Psoas muscle (tissue), 7 donors: ENCODE measurements at regions not wholly inside any gene's neighbourhood (a gene's known extent, or its start where the extent isn't known, plus 50 kb on each side); places are given as distances from the start of the nearest gene placed in this dataset.

Experiments
- ATAC-seq, 4 donors: fragments of 200-7000 bp; cut with Tn5 transposase; one replicate each; pipeline ENCODE4 v1.9.1; 2020; ENCODE audit warnings: moderate library complexity in 3 of 4, mild to moderate bottlenecking in 2 of 4
- DNase-seq, 2 donors: peaks; one replicate each; pipeline ENCODE4 v3.0.0-alpha.2; 2020
- H3K27ac ChIP-seq: fragments of 200-600 bp; one replicate; pipeline ENCODE4 v1.8.0; 2022
- H3K27me3 ChIP-seq, 3 donors: fragments of 200-600 bp in 1 of 3; one replicate each; pipeline versions ENCODE4 v1.6.1 to v1.8.0; 2013 to 2022; ENCODE audit warnings: low read length in 2 of 3, mild to moderate bottlenecking in 2 of 3, moderate library complexity in 1 of 3; ENCODE audit not compliant: insufficient read depth in 3 of 3
- H3K36me3 ChIP-seq, 2 donors: fragments of 200-600 bp in 1 of 2; one replicate each; pipeline versions ENCODE4 v1.6.1 to v1.8.0; 2013 to 2022; ENCODE audit warnings: low read depth in 1 of 2, mild to moderate bottlenecking in 1 of 2, moderate library complexity in 1 of 2; ENCODE audit not compliant: insufficient read depth in 1 of 2
- H3K4me1 ChIP-seq: fragments of 200-600 bp; one replicate; pipeline ENCODE4 v1.8.0; 2022
- H3K4me3 ChIP-seq: fragments of 200-600 bp; one replicate; pipeline ENCODE4 v1.8.0; 2022; ENCODE audit warnings: mild to moderate bottlenecking
- H3K9me3 ChIP-seq: fragments of 200-600 bp; one replicate; pipeline ENCODE4 v1.8.0; 2022
- WGBS, 3 donors: extraction: QIAGEN DNeasy Blood & Tissue Kit; methylation state at CpG; one replicate each; pipeline versions ENCODE4 v1.1.6 to v1.1.7; 2013; 5-methylcytosine and 5-hydroxymethylcytosine counted together
- intact Hi-C, 2 donors: fragments of 100-400 bp; cut with DNase I; formaldehyde crosslinking; loops; one replicate each; pipeline versions ENCODE4 v1.11.0 to v1.14.2; 2022
- TF ChIP-seq, protein P1 (sequence below): fragments of 200-600 bp; IDR thresholded peaks from one replicate; pipeline ENCODE4 v1.8.0; 2022; ENCODE audit warnings: antibody characterized with exemption
- donor health status: healthy with polysubstance abuse.
- donor health status: DM: no; HTN: no; CAD: no; lungs with moderate emphysema.
- donor health status: Bipolar disorder and iron deficiency.
- donor health status: healthy.
- donor health status: DM: yes; HTN: yes; CAD: no.
- donor health status: DM: no; HTN: no; CAD: no.
- donor health status: DM: yes; HTN: yes; CAD: no.

GRCh38 chr6:165205632-165206031, 103.8 kb downstream of the C6orf118 start:
- Histone ChIP-seq H3K9me3 (no peaks in the 10 kb centered on the region), H3K4me3 (no peak overlapping the region), H3K27me3 (no peaks in the 10 kb centered on the region), H3K27ac (no peak overlapping the region), H3K4me1 (no peaks in the 10 kb centered on the region), H3K36me3 (no peaks in the 10 kb centered on the region)
- no peak for ATAC-seq
- WGBS, 3 donors = 77 to 94% (median 88%) methylated on average over 2 of the region's 2 CpGs
- TF ChIP-seq, protein P1, sequence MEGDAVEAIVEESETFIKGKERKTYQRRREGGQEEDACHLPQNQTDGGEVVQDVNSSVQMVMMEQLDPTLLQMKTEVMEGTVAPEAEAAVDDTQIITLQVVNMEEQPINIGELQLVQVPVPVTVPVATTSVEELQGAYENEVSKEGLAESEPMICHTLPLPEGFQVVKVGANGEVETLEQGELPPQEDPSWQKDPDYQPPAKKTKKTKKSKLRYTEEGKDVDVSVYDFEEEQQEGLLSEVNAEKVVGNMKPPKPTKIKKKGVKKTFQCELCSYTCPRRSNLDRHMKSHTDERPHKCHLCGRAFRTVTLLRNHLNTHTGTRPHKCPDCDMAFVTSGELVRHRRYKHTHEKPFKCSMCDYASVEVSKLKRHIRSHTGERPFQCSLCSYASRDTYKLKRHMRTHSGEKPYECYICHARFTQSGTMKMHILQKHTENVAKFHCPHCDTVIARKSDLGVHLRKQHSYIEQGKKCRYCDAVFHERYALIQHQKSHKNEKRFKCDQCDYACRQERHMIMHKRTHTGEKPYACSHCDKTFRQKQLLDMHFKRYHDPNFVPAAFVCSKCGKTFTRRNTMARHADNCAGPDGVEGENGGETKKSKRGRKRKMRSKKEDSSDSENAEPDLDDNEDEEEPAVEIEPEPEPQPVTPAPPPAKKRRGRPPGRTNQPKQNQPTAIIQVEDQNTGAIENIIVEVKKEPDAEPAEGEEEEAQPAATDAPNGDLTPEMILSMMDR = no peak
- intact Hi-C loops = no loop called here
- DNase-seq = no peak

DNA sequence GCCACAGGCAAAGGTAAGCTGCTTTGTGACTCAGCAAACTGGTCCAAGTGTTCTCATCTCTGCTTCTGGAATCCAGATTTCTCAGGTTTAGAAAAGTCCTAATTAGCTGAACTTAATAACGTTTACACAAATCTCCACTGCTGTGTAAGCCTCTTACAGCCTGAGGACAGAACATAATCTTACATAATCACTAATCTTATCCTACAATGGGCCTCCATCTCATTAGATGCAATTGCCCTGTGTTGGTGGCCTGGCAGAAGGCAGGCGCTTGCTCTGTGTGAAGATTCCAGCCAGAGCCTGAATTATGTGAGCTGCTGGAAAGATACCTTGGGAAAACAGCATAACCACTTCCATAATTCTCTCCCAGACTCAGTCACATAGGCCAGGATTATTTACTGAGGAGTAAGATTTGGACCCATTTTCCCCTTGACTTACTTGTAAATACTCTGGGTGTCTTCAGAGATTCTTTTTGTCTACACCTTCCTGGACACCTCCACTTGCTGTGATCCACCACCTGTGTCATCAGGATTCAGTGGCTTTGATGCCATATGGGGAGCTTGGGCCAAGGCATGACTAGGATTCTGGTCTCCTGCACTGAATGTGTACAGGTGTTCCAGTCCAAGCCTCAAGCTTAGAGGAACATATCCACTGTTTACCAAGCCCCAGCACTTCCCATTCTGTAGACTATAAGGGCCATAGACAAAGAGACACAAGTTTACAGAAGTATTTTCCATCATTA, 104.4 kb downstream of the C6orf118 start:
- Histone ChIP-seq H3K4me1 (no peaks in the 10 kb centered on the region), H3K4me3 (no peak overlapping the region), H3K9me3 (no peaks in the 10 kb centered on the region), H3K27me3 (no peaks in the 10 kb centered on the region), H3K36me3 (no peaks in the 10 kb centered on the region), H3K27ac (no peak overlapping the region)
- 64 to 84% (median 79%) methylated on average over 2 of the region's 2 CpGs for WGBS, 3 donors
- intact Hi-C loops = no loop called here
- DNase-seq (no peak), ATAC-seq (no peak)
- TF ChIP-seq, protein P1 = no peak

GRCh38 chr6:165200178-165200577, 109.2 kb downstream of the C6orf118 start:
- intact Hi-C loops = no loop called here
- Histone ChIP-seq H3K4me1 (no peaks in the 10 kb centered on the region), H3K27me3 (no peaks in the 10 kb centered on the region), H3K9me3 (peaks cover 7% of the 10 kb centered on the region), H3K27ac (no peak overlapping the region), H3K4me3 (no peak overlapping the region), H3K36me3 (no peaks in the 10 kb centered on the region)
- TF ChIP-seq, protein P1 = no peak
- no peak for ATAC-seq
- 20 to 48% (median 37%) methylated on average over 1 of the region's 1 CpG for WGBS, 3 donors
- DNase-seq = no peak

DNA sequence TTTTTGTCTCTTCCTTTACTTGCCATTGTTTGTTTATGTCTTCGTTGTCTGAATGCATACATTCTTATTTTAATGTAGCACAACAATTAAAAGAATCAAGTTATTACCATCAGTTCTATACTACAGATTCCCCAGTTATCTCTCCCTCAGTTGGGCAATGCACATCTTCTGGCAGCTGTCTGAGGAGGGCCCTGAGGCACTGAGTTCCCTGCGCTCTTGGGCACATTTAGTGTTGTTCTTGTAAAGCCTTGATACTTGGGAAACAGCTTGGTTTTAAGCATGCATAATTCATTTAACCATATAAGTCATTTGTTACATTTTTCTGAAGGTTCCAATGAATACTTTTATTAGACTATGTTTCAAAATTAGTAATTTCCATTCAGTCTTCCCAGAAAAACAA, 117.9 kb downstream of the C6orf118 start:
- intact Hi-C loops = no loop called here
- Histone ChIP-seq H3K27ac (no peak overlapping the region), H3K4me1 (no peaks in the 10 kb centered on the region), H3K36me3 (no peaks in the 10 kb centered on the region), H3K27me3 (no peaks in the 10 kb centered on the region), H3K9me3 (peaks cover 17% of the 10 kb centered on the region), H3K4me3 (no peak overlapping the region)
- ATAC-seq = no peak
- TF ChIP-seq, protein P1 = no peak
- DNase-seq = no peak
- 69 to 85% (median 75%) methylated on average over 2 of the region's 2 CpGs for WGBS, 3 donors
